Fibroblast of the aortic adventitia (primary cell): ENCODE measurements at regions not wholly inside any gene's neighbourhood (a gene's known extent, or its start where the extent isn't known, plus 50 kb on each side); places are given as distances from the start of the nearest gene placed in this dataset.
"Not testable (repeated sequence)": the region's sequence is repeated elsewhere in the genome, so short reads cannot be mapped to it uniquely, and the experiment has no call there.

Experiments used
- DNase-seq: peaks from one replicate; pipeline ENCODE4 v3.0.0-alpha.2; 2010; ENCODE audit warnings: low read depth
- H3K4me3 ChIP-seq: 2 replicates; pipeline ENCODE4 v1.5.1; 2011; ENCODE audit warnings: low read depth, mild to moderate bottlenecking, control low read depth, low read length, moderate library complexity
- CTCF ChIP-seq: IDR thresholded peaks from 2 replicates; pipeline ENCODE4 v1.5.1; 2011; ENCODE audit warnings: mild to moderate bottlenecking, low read length, control low read depth, inconsistent platforms; ENCODE audit not compliant: insufficient read depth

GRCh38 chrX:63012574-63012973 lies 338.6 kb downstream of the SPIN4 start:
- no peak overlapping the region for H3K4me3 ChIP-seq
- no peak for DNase-seq
- no peak for TF ChIP-seq CTCF

DNA sequence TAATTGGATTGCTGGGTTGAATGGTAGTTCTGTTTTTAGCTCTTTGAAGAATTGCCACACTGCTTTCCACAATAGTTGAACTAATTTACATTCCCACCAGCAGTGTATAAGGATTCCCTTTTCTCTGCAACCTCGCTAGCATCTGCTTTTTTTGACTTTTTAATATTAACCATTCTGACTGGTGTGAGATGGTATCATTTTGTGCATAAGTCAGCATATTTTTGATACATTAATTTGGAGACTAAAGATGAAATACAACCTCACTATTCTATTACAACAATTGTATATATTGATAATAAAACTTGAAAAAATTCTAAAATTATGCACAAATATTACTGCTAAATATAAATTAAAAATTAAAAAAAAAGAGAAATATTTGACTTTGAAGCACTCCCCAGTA lies 350.9 kb downstream of the SPIN4 start:
- DNase-seq, H3K4me3 ChIP-seq: not testable (repeated sequence)
